HG03039 (cell line): ENCODE measurements at regions not wholly inside any gene's neighbourhood (a gene's known extent, or its start where the extent isn't known, plus 50 kb on each side); places are given as distances from the start of the nearest gene placed in this dataset.
A peak's percentile ranks its signal among the peaks of the same experiment; 100 is the strongest.
"Not testable (repeated sequence)": the region's sequence is repeated elsewhere in the genome, so short reads cannot be mapped to it uniquely, and the experiment has no call there.

Experiments used
- ATAC-seq: cut with Tn5 transposase; IDR thresholded peaks from one replicate; pipeline ENCODE4 v1.9.1; 2021; ENCODE audit warnings: mild to moderate bottlenecking, moderate library complexity; ENCODE audit not compliant: unreplicated experiment

DNA sequence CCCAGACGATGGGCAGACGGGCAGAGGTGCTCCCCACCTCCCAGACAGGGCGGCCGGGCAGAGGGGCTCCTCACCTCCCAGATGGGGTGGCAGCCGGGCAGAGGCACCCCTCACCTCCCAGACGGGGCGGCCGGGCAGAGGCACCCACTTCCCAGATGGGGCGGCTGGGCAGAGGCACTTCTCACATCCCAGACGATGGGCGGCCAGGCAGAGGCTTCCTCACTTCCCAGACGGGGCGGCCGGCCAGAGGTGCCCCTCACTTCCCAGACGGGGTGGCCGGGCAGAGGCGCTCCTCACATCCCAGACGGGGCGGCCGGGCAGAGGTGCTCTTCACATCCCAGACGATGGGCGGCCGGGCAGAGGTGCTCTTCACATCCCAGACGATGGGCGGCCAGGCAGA, 96.6 kb downstream of the ABCC12 start:
- ATAC-seq: not testable (repeated sequence)

DNA sequence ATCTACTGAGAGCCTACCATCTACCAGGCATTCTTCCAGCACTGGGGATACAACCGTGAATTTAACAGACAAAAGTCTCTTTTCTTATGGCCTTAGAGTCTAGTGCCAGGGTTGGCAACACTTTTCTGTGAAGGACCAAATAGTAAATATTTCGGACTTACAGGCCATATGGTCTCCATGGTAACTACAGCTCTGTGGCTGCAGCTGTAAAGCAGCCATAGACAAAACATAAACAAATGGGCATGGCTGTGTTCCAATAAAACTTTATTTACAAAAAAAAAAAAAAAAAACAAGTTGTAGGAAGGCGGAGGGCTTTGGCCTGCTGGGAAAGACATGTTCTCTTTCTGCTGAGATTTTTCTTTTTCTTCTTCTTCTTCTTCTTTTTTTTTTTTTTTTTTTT, 98.7 kb downstream of the ABCC12 start:
- ATAC-seq: no peak

DNA sequence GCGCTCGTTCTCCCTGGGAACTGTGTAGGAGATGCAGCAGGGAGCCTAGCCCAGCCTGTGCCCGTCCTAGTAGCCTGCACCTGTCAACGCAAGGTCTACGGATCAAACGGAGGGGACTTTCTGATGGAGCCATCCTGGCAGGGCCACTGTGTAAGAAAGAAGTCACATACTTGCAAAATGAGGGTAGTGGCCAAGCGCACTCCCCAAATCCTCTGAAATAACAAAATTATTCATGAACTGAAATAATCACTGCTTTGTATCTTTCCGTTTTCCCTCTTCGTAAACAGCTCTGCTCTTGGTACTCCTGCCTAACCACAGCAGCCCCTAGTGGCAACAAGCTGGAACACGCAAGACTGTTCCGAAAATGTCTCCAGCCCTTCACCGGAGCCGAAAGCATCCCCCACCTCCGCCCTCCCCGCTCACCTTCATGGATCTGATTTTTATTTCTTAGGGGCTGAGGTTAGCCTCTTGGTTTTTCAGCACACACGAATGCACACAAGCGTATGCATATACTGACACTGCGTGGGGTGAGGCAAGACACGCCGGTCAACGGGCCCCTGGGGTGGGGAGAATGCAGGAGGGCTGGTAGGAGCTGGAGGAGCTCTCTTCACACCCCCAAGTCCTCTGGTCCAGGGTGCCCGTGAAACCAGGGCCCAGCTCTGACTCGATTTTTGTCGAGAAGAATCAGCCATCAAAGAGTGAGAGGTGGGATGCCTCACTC, 100.8 kb downstream of the ABCC12 start:
- ATAC-seq: peak; percentile 64

DNA sequence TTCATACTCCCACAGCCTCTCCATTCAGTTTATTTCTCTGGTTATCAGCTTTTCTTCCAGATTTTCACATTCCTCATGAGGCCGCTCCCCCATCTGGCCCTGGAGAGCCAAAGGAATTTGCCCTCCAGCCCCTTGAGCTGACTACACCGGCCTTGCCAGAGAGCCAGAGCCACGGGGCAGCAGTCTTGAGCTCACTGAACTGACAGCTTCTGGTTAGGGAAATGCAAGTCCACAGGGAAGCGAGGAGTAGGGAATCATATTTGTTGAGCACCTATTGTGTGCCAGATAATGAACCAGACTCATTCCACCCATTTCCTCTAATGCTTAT, 102.4 kb downstream of the ABCC12 start:
- no peak for ATAC-seq

DNA sequence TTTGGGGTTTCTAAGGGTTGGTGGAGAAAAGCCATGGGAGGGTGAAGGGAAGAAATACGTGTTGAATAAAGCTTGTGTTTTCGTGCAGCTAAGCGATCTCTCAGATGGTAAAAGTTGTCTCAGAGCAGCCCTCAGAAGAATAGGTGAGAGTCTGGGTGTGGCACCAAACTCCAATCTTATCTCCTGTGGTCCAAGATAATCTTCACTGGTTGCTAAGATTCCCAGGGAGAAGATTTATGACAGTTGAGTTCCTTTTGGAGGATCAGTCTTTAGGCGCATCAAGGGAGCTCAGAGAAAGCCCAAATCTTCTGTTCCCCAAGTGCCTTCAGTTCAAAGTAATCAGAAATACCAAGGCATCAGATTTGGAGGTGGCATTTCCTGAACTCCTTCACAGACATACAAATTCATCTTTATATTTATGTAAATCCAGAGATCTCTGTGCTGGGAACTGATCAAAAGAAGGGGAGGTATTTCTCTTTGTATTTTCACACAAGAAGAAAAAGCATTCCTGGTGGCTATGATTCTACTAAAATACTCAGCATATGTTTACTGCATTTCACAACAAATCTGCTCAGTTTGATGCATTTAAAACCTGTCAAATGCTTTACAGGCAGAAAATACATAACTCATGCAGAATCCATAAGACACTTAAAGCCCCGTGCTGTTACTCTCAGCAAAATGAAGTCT, 102.9 kb downstream of the ABCC12 start:
- no peak for ATAC-seq

DNA sequence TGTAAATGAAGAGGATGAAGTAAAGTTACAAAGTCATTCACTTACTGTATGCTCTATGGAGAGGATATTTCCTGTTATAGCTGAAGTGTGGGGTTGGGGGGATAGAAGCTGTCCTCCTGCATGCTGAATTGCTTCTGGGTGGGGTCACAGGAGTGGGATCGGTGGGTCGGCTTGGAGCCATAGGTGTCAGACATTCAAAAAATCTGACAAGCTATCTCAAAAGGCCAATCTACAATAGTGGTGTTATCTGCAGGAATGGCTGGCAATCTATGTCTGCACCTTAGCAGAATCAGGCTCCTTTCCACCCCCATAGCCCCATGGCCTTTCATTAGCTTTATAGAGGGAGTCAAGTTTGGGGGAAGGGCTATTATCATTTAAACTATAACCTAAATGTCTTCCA, 104.9 kb downstream of the ABCC12 start:
- no peak for ATAC-seq

DNA sequence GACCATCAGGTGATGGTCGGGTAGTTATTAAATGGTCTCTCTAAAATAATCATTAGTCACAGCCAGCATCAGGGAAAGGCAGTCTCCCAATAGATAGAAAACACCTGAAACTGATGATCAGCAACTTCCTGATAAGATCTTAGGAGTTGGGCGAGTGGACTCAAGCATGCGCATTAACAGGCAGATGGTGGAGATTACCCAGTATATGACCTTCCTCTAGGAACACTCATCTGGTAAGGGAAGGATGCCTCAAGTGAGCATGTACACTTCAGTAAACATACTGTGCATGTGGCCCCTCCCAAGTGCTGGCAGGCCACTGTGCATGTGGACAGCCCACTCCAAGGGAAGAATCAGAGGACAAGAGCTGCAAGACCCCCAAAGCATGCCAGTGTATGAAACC, 105.9 kb downstream of the ABCC12 start:
- ATAC-seq: no peak

DNA sequence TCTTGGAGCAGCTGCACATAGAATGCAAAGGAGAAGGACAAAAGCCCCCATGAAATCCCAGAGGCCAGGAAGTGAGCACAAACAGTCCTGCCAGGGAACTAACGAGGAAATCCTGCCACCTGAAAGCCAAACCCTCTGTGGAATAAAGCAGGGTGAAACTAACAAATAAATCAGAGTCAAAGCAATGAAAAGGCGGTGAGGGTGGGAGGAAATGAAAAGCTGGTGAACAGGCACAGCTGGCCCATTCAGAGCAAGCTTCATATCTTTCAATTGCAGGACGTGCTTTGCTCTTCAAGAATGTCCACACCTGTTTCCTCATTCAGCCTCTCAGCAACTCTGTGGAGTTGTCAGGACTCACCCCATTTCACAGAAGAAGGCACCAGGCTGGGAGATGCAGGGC, 108.1 kb downstream of the ABCC12 start:
- ATAC-seq: no peak

DNA sequence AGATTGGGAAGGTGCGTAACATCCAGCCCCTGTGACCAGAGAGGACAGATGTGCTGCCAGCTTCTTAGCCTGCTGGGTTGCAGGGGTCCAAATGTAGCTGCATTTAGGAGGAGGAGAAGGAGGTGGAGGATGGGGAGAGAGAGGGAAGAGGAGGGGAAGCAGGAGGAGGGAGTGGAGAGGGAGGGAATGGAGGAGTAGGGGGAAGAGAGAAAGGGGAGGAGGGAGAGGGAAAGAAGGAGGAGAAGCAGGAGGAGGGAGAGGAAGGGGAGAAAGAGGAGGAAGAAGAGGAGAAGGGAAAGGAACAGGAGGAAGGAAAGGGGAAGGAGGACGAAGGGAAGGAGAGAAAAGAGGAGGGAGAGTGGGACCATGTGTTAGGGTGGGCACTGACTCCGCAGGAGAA, 108.6 kb downstream of the ABCC12 start:
- ATAC-seq: no peak

DNA sequence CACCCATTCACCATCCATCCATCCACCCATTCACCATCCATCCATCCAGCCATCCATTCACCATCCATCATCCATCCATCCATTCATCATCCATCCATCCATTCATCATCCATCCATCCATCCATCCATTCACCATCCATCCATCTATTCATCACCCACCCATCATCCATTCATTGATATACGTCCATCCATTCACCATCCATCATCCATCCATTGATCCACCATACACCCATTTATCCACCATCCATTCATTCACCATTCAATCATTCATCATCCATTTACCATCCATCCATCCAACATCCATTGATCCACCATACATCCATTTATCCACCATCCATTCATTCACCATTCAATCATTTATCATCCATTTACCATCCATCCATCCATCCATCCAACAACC, 111.7 kb downstream of the ABCC12 start:
- ATAC-seq: no peak

DNA sequence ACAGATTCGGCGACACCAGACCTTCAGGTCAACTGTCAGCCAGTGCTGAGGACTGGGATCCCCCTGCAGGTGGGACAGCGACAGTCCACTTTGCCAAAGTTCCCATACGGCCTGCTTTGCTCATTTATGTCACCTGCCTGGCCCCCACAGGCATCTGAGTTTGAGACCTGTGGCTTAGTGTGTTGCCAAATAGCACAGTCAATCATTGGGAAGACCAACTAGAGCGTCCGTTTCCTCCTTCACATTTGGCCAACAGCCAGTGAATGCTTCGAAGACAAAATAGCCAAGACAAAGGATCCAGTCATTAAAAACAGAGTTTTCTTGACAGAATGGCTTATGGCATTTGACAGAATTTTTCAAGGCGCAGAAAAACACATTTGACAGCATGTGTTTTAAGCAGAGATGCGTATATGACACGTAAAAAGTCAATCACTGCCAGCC, 113.8 kb downstream of the ABCC12 start:
- no peak for ATAC-seq

DNA sequence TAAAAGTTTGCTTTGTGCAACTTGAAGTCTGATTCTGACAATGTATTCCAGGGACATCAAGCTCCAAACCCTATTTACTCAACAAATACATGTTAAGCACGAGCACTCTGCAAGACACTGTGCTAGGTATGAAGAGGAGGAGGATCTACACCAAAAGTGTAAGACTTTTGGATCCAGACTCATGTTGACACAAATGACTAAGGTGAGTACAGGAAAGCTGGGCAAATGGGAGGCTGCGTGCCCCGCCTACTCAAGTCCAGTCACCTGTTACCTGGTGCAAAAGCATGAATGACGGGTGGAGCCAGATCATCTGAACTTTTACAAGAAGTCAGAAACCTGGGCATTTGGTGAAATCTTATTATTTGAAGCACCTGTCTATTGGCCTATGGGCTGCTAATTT, 120.7 kb downstream of the ABCC12 start:
- no peak for ATAC-seq

DNA sequence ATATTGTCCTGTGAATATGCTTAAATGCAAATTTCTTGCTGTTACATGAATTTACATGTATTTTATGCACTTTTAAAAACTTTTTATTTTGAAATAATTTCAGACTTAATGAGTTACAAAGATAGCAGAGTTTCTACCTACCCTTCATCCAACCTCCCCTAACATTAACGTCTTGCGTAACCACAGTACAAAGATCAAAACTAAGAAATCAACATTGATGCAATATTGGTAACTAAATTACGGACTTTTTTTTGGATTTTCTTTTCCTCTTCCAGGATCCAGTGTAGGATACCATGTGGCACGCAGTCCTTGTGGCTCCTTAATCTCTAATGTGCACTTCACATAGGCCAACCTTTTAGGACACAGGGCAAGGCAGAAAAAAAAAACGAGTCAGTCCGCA, 124.9 kb downstream of the ABCC12 start:
- no peak for ATAC-seq

DNA sequence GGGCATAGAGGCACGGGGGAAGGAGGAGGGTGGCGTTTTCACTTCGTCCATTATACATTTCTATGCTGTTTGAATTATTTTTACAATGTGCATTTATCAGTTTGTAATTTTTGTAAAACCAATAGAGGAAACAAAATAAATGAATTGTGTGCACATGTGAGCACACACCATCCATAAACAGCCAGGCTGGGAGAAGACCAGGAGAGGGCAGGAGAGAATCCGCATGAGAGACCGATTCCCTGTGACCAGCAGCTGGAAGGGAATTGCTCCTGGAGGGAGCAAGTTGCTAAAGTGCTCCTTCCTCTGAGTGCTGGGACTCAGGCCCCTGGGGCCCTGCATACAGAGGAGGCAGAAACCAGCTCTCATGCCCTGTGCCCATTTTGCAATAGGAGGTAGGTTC, 126.0 kb downstream of the ABCC12 start:
- ATAC-seq: no peak

DNA sequence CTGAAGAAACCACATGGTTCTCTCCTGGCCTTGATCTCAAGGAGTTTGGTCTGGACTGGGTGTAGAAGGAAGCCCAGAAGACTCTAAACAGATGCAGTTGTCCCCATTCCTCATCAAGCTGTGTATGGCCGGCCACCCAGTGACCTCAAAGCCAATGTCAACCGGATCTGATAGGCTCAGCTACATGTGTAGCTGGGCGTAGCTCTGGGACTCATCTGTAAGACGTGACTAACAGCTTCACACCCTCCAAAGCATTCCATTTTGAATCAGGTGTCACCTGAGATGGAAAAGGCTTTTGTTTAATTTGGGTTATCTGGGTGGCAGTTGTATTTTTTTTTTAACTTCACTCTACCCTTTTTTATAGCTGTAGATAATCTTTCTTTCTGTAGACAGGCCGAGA, 130.4 kb downstream of the ABCC12 start:
- ATAC-seq: no peak

DNA sequence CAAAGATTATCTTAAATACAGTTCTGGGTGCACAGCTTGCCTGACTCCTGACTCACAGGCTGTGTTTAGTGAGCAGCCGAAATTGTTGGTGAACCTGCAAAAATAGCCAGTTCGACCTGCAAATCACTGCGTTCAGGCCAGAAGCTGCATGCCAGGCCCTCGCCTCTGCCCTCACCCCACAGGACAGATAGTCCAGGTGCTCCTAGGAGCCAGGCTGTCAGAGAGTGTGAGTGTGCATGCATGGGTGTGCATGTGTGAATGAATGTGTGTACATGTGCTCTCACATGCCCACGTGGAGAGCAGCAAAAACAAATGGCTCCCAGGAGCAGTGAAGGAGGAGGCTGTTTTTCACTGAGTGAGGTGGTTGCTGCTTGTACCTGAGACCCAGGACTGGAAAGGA, 131.8 kb downstream of the ABCC12 start:
- no peak for ATAC-seq

DNA sequence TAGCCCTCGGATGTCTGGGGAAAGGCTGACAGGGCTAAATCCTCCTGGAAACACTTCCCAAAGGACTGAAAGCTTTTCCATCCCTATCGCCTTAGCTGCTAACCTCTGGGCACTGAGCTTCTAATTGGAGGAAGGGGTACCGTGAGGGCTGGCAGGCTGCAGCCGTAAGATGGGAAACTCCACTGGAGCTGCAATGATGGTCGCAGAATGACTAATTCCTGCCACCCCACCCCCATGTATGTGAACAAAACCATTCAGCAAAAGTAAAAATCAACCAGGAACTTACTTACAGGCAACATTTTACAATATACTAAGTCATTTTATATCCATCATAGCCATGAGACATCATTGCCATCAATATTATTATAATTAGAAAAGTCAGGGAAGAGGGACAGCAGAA, 133.3 kb downstream of the ABCC12 start:
- ATAC-seq: no peak

DNA sequence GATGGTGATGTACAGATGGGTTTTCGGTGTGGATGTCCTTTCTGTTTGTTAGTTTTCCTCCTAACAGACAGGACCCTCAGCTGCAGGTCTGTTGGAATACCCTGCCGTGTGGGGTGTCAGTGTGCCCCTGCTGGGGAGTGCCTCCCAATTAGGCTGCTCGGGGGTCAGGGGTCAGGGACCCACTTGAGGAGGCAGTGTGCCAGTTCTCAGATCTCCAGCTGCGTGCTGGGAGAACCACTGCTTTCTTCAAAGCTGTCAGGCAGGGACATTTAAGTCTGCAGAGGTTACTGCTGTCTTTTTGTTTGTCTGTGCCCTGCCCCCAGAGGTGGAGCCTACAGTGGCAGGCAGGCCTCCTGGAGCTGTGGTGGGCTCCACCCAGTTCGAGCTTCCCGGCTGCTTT, 135.2 kb downstream of the ABCC12 start:
- not testable (repeated sequence) for ATAC-seq

DNA sequence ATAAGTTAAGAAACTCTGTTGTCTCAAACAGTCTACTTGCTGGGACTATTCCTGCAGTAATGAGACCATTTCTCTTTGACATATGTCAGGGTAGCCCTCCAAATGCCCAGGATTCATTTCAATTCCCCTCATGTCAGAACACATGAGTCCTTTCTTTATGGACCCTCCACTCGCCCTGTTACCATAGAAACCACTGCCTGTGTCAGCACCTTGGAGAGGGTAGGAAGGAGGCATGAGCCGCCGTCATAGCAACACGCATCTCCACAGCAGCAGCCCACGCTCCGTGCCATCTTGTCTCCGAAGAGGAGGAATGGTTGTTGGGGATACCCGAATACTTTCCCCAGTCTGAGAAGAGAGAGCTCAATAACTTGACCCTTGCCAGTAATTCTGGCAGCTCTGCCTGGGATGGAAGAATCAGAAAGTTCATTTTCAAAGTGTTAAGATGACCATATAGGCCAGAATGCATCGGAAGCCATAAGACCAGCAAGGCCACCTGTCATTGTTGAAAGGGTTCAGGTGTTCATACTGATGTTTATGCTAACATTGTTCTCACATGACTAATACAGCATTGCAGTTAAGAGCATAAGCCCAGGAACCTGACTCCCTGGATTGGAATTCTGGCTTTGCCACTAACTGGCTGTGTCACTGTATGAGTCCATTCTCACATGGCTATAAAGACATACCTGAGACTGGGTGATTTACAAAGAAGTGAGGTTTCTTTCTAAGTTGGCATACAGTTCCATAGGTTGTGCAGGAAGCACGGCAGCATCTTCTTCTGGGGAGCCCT, 141.3 kb downstream of the ABCC12 start:
- ATAC-seq: no peak

DNA sequence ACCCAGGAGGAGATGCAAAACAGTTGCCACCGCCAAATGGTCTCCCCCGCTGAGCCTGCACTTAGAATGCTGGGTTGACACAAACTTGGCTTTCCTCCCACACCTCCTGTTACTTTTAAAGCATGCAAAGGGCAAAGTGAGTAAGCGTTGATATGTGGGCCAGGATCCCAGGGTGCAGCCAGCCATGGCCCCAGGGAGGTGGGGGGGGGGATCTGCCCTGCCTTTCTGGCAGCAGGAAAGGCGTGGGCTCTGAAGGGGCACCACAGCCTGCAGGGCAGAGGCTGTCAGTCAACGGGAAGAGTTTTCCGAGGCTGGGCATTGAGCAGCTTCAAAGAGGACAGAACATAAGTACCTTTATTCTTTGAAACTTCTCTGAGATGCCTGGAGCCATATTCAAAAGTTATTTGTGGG, 142.3 kb downstream of the ABCC12 start:
- no peak for ATAC-seq

DNA sequence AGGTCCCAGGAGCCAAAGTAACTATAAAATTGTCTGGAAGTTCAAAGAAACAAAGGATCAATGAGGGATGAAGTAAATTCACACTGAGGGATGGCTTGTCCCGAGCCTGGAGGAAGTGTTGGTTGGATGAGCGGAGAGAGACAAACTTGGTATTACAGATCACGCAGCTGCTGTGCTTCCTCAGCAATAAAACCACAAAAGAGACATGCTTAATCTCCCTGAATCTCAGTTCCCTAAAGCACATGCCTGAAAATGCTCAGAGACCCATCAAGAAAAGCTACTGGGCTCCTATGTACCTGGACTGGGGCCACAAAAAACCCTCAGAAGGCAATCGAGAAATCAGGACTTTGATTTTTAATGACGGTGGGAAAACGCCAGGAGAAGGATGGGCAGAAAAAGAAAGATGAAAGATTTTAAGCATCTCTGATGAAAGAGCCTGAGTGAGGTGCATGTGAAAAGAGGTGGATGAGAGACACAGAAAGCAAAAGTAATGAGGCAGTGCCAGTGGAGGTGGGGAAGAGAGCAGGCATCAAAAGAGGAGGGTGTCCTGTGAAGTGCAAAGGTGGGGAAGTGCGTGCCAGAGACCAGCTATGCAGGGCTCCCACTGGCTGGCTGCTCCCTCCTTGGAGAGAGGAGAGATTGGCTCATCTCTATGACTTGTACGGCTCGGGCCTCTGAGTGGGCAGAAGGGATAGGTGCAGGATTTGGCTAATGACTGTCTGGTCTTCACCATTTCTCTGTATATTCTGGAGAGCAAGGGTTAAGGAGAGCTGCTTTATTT, 143.7 kb downstream of the ABCC12 start:
- no peak for ATAC-seq
